Vagina (tissue), 2 donors: ENCODE measurements at regions not wholly inside any gene's neighbourhood (a gene's known extent, or its start where the extent isn't known, plus 50 kb on each side); places are given as distances from the start of the nearest gene placed in this dataset.

Experiments
- POLR2A ChIP-seq, 2 donors: fragments of 450-650 bp; IDR thresholded peaks; one replicate each; pipeline ENCODE4 v1.6.1; 2017; ENCODE audit warnings: antibody characterized with exemption in 2 of 2, mild to moderate bottlenecking in 2 of 2, moderate library complexity in 2 of 2
- POLR2AphosphoS5 ChIP-seq, 2 donors: sonication (generic); formaldehyde crosslinking; IDR thresholded peaks; one replicate each; pipeline ENCODE4 v1.9.0; 2017; ENCODE audit warnings: antibody characterized with exemption in 2 of 2, mild to moderate bottlenecking in 2 of 2, low read depth in 1 of 2; ENCODE audit not compliant: insufficient read depth in 1 of 2
- TF ChIP-seq, protein P1 (sequence below), 3 experiments: fragments of 450-650 bp in 2 of 3; fragments of 200-600 bp in 1 of 3; sonication (generic) in 1 of 3; IDR thresholded peaks; one replicate each; pipeline ENCODE4 v1.5.1; 2017 to 2019; ENCODE audit warnings: antibody characterized with exemption in 3 of 3, mild to moderate bottlenecking in 2 of 3, moderate library complexity in 2 of 3

DNA sequence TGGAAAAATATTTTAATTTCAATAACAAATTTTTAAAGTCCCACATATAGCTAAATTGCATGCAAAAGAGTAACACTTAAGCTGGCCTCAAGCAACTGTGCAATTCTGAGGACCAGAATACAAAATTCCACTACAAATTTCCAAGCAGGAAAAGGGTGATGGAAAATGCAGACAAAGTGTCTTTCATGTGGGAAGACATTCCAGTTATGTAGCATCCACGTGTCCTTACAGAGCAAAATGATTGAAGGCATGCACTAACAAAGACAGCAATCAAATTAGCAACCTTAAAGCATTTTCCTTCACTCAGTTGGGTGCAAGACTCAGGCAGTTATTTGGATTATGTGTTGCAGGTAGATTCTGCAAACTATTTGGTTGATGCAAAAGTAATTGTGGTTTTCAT, 203.7 kb downstream of the HERPUD2 start:
- TF ChIP-seq POLR2AphosphoS5 (IDR thresholded peaks at IDR 0.05; ENCODE audit: insufficient read depth in 1 of 2, low read depth in 1 of 2) (no peak), POLR2A (IDR thresholded peaks at IDR 0.05) (no peak)
- TF ChIP-seq, protein P1, sequence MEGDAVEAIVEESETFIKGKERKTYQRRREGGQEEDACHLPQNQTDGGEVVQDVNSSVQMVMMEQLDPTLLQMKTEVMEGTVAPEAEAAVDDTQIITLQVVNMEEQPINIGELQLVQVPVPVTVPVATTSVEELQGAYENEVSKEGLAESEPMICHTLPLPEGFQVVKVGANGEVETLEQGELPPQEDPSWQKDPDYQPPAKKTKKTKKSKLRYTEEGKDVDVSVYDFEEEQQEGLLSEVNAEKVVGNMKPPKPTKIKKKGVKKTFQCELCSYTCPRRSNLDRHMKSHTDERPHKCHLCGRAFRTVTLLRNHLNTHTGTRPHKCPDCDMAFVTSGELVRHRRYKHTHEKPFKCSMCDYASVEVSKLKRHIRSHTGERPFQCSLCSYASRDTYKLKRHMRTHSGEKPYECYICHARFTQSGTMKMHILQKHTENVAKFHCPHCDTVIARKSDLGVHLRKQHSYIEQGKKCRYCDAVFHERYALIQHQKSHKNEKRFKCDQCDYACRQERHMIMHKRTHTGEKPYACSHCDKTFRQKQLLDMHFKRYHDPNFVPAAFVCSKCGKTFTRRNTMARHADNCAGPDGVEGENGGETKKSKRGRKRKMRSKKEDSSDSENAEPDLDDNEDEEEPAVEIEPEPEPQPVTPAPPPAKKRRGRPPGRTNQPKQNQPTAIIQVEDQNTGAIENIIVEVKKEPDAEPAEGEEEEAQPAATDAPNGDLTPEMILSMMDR (IDR thresholded peaks at IDR 0.05), result no peak
